Central memory CD8-positive, alpha-beta T cell (primary cell): ENCODE measurements at regions not wholly inside any gene's neighbourhood (a gene's known extent, or its start where the extent isn't known, plus 50 kb on each side); places are given as distances from the start of the nearest gene placed in this dataset.
A peak's percentile ranks its signal among the peaks of the same experiment; 100 is the strongest.
"Not testable (repeated sequence)": the region's sequence is repeated elsewhere in the genome, so short reads cannot be mapped to it uniquely, and the experiment has no call there.

Source experiments
- ATAC-seq: fragments of 150-1000 bp; cut with Tn5 transposase; replicated peaks from 2 replicates; pipeline ENCODE4 v1.10.0; 2022; ENCODE audit warnings: mild to moderate bottlenecking, moderate FRiP score, moderate number of reproducible peaks; ENCODE audit not compliant: poor library complexity, severe bottlenecking; ENCODE audit errors: extremely low read depth
- DNase-seq, 2 donors: peaks; one replicate each; pipeline ENCODE4 v3.0.0; 2021; ENCODE audit warnings: low spot score in 2 of 2
- H3K27ac Mint-ChIP-seq: one replicate; pipeline ENCODE4 v1.8.0; 2022; ENCODE audit warnings: low read depth, mild to moderate bottlenecking, moderate library complexity, mixed read lengths
- H3K27me3 Mint-ChIP-seq: one replicate; pipeline ENCODE4 v1.8.0; 2022; ENCODE audit warnings: mixed read lengths
- H3K36me3 Mint-ChIP-seq: one replicate; pipeline ENCODE4 v1.8.0; 2022; ENCODE audit warnings: mild to moderate bottlenecking, moderate library complexity, mixed read lengths; ENCODE audit not compliant: insufficient read depth
- H3K4me1 Mint-ChIP-seq: one replicate; pipeline ENCODE4 v1.8.0; 2022; ENCODE audit warnings: mixed read lengths
- H3K4me3 Mint-ChIP-seq: one replicate; pipeline ENCODE4 v1.8.0; 2022; ENCODE audit warnings: mild to moderate bottlenecking, moderate library complexity, mixed read lengths
- H3K9me3 Mint-ChIP-seq: one replicate; pipeline ENCODE4 v1.8.0; 2022; ENCODE audit warnings: mixed read lengths

- Mint-ChIP-seq H3K36me3 (no peaks in the 10 kb centered on the region), H3K27me3 (peaks cover 39% of the 10 kb centered on the region), H3K4me1 (no peaks in the 10 kb centered on the region), H3K4me3 (no peak overlapping the region), H3K9me3 (peaks cover 5% of the 10 kb centered on the region), H3K27ac (no peak overlapping the region)
- ATAC-seq: no peak
- DNase-seq: no peak
These were observed 129.8 kb downstream of the FGF18 start for GRCh38 chr5:171549274-171549673.

- H3K27ac Mint-ChIP-seq, H3K4me3 Mint-ChIP-seq, H3K36me3 Mint-ChIP-seq, ATAC-seq, H3K9me3 Mint-ChIP-seq, H3K4me1 Mint-ChIP-seq, DNase-seq: not testable (repeated sequence)
- H3K27me3 Mint-ChIP-seq: peaks cover 40% of the 10 kb centered on the region
These were observed 134.4 kb downstream of the FGF18 start for GRCh38 chr5:171553817-171554216.

- H3K4me1 Mint-ChIP-seq: no peaks in the 10 kb centered on the region
- H3K4me3 Mint-ChIP-seq: no peak overlapping the region
- ATAC-seq (no peak), DNase-seq (no peak)
- peaks cover 5% of the 10 kb centered on the region for H3K9me3 Mint-ChIP-seq
- peaks cover 26% of the 10 kb centered on the region for H3K27me3 Mint-ChIP-seq
- H3K36me3 Mint-ChIP-seq: no peaks in the 10 kb centered on the region
- peak overlapping the region; percentile 39 for H3K27ac Mint-ChIP-seq
These were observed 135.7 kb downstream of the FGF18 start for GRCh38 chr5:171555160-171555559.

- ATAC-seq (no peak), DNase-seq (no peak)
- H3K36me3 Mint-ChIP-seq: no peaks in the 10 kb centered on the region
These were observed 143.4 kb downstream of the FGF18 start for GRCh38 chr5:171562822-171563221.

GRCh38 chr5:171568389-171568788 lies 148.9 kb downstream of the FGF18 start:
- Mint-ChIP-seq H3K4me1 (no peaks in the 10 kb centered on the region), H3K36me3 (no peaks in the 10 kb centered on the region), H3K9me3 (peaks cover 20% of the 10 kb centered on the region), H3K27me3 (peaks cover 59% of the 10 kb centered on the region), H3K4me3 (no peak overlapping the region), H3K27ac (no peak overlapping the region)
- ATAC-seq (no peak), DNase-seq (no peak)

More at GRCh38 chr5:171562822-171563221, 143.4 kb downstream of the FGF18 start:
- Mint-ChIP-seq H3K4me1 (no peaks in the 10 kb centered on the region), H3K4me3 (no peak overlapping the region), H3K27ac (no peak overlapping the region), H3K27me3 (peaks cover 29% of the 10 kb centered on the region), H3K9me3 (no peaks in the 10 kb centered on the region)

- Mint-ChIP-seq H3K36me3 (no peaks in the 10 kb centered on the region), H3K9me3 (peaks cover 20% of the 10 kb centered on the region), H3K27me3 (peaks cover 55% of the 10 kb centered on the region), H3K4me1 (no peaks in the 10 kb centered on the region), H3K4me3 (no peak overlapping the region), H3K27ac (no peak overlapping the region)
- no peak for DNase-seq
- ATAC-seq: no peak
These were observed 149.7 kb downstream of the FGF18 start for GRCh38 chr5:171569065-171569712.

- no peaks in the 10 kb centered on the region for H3K36me3 Mint-ChIP-seq
- H3K27ac Mint-ChIP-seq: no peak overlapping the region
- no peak for ATAC-seq
These were observed 150.9 kb downstream of the FGF18 start for GRCh38 chr5:171570244-171570825.

GRCh38 chr5:171571663-171572062 lies 152.2 kb downstream of the FGF18 start:
- DNase-seq (no peak), ATAC-seq (no peak)
- no peaks in the 10 kb centered on the region for H3K36me3 Mint-ChIP-seq
- H3K9me3 Mint-ChIP-seq: peaks cover 20% of the 10 kb centered on the region
- H3K4me3 Mint-ChIP-seq: no peak overlapping the region
- H3K4me1 Mint-ChIP-seq: no peaks in the 10 kb centered on the region
- H3K27me3 Mint-ChIP-seq: peaks cover 76% of the 10 kb centered on the region
- no peak overlapping the region for H3K27ac Mint-ChIP-seq

More at GRCh38 chr5:171570244-171570825, 150.9 kb downstream of the FGF18 start:
- Mint-ChIP-seq H3K4me1 (no peaks in the 10 kb centered on the region), H3K27me3 (peaks cover 62% of the 10 kb centered on the region), H3K4me3 (no peak overlapping the region), H3K9me3 (peaks cover 20% of the 10 kb centered on the region)
- no peak for DNase-seq

- ATAC-seq: no peak
- Mint-ChIP-seq H3K4me3 (no peak overlapping the region), H3K4me1 (no peaks in the 10 kb centered on the region), H3K36me3 (no peaks in the 10 kb centered on the region), H3K27me3 (peaks cover 72% of the 10 kb centered on the region), H3K27ac (no peak overlapping the region), H3K9me3 (peaks cover 20% of the 10 kb centered on the region)
- no peak for DNase-seq
These were observed 153.6 kb downstream of the FGF18 start for GRCh38 chr5:171573021-171573420.

GRCh38 chr5:171573451-171574225 lies 154.2 kb downstream of the FGF18 start:
- Mint-ChIP-seq H3K27ac (no peak overlapping the region), H3K27me3 (peaks cover 72% of the 10 kb centered on the region), H3K9me3 (peaks cover 13% of the 10 kb centered on the region), H3K4me3 (no peak overlapping the region), H3K4me1 (no peaks in the 10 kb centered on the region), H3K36me3 (no peaks in the 10 kb centered on the region)
- ATAC-seq (no peak), DNase-seq (no peak)

- Mint-ChIP-seq H3K9me3 (peaks cover 7% of the 10 kb centered on the region), H3K4me3 (no peak overlapping the region), H3K36me3 (no peaks in the 10 kb centered on the region), H3K27me3 (peaks cover 67% of the 10 kb centered on the region), H3K27ac (no peak overlapping the region), H3K4me1 (no peaks in the 10 kb centered on the region)
- DNase-seq (no peak), ATAC-seq (no peak)
These were observed 154.9 kb downstream of the FGF18 start for GRCh38 chr5:171574376-171574775.

GRCh38 chr5:171575386-171575785 lies 155.9 kb downstream of the FGF18 start:
- DNase-seq: no peak
- Mint-ChIP-seq H3K4me3 (no peak overlapping the region), H3K27ac (no peak overlapping the region), H3K9me3 (no peaks in the 10 kb centered on the region), H3K36me3 (no peaks in the 10 kb centered on the region), H3K27me3 (peaks cover 56% of the 10 kb centered on the region), H3K4me1 (no peaks in the 10 kb centered on the region)
- ATAC-seq: no peak

GRCh38 chr5:171575808-171576207 lies 156.4 kb downstream of the FGF18 start:
- Mint-ChIP-seq H3K36me3 (no peaks in the 10 kb centered on the region), H3K27me3 (peaks cover 56% of the 10 kb centered on the region), H3K9me3 (no peaks in the 10 kb centered on the region), H3K4me1 (no peaks in the 10 kb centered on the region), H3K27ac (no peak overlapping the region), H3K4me3 (no peak overlapping the region)
- no peak for ATAC-seq
- DNase-seq: no peak
